B cell (primary cell): ENCODE measurements at regions not wholly inside any gene's neighbourhood (a gene's known extent, or its start where the extent isn't known, plus 50 kb on each side); places are given as distances from the start of the nearest gene placed in this dataset.

ENCODE experiments used
- ATAC-seq: fragments of 200-7000 bp; cut with Tn5 transposase; one replicate; pipeline ENCODE4 v1.10.0; 2021; ENCODE audit warnings: low read depth, mild to moderate bottlenecking, moderate number of reproducible peaks, moderate library complexity
- CTCF ChIA-PET: fragments of 350-600 bp; sonication (Branson Sonifier 250); formaldehyde crosslinking; loops from one replicate; lab custom pipeline; 2021; ENCODE audit warnings: antibody characterized with exemption, inconsistent platforms; lab: Charles Lee
- POLR2A ChIA-PET: fragments of 350-600 bp; sonication (Branson Sonifier 250); formaldehyde crosslinking; loops from one replicate; lab custom pipeline; 2021; ENCODE audit warnings: antibody characterized with exemption; lab: Charles Lee
- DNase-seq: peaks from one replicate; pipeline ENCODE4 v3.0.0; 2013
- H2AFZ ChIP-seq: 2 replicates; pipeline ENCODE4 v1.6.1; 2012; ENCODE audit warnings: mild to moderate bottlenecking, low read depth, low read length; ENCODE audit not compliant: insufficient read depth, poor library complexity, severe bottlenecking
- H3K27ac ChIP-seq, 2 donors: 1 replicate in 1 of 2; 2 replicates in 1 of 2; pipeline ENCODE4 v1.5.1; 2012 to 2013; ENCODE audit warnings: low read length in 2 of 2, mild to moderate bottlenecking in 2 of 2, moderate library complexity in 1 of 2
- H3K27me3 ChIP-seq, 4 experiments: fragments of 200-600 bp in 1 of 4; sonication (generic) in 1 of 4; replicated peaks in 1 of 4; 1 replicate in 2 of 4; 2 replicates in 2 of 4; pipeline versions ENCODE4 v1.6.1 to v1.7.0; 2013 to 2016; ENCODE audit warnings: low read length in 3 of 4, mild to moderate bottlenecking in 2 of 4, mixed read lengths in 1 of 4, moderate library complexity in 1 of 4; ENCODE audit not compliant: insufficient read depth in 4 of 4, control insufficient read depth in 3 of 4; ENCODE audit errors: control extremely low read depth in 1 of 4
- H3K36me3 ChIP-seq, 2 experiments: replicated peaks in 1 of 2; 1 replicate in 1 of 2; 2 replicates in 1 of 2; pipeline versions ENCODE4 v1.6.1 to v1.7.1; 2013; ENCODE audit warnings: low read length in 1 of 2; ENCODE audit not compliant: insufficient read depth in 2 of 2, control insufficient read depth in 1 of 2; ENCODE audit errors: control extremely low read depth in 1 of 2, extremely low read depth in 1 of 2
- H3K4me1 ChIP-seq, 2 donors: fragments of 200-600 bp in 1 of 2; sonication (generic) in 1 of 2; 1 replicate in 1 of 2; 2 replicates in 1 of 2; pipeline versions ENCODE4 v1.5.1 to v1.6.1; 2013 to 2017; ENCODE audit warnings: low read length in 2 of 2; ENCODE audit not compliant: control insufficient read depth in 2 of 2, insufficient read depth in 2 of 2
- H3K4me2 ChIP-seq: replicated peaks from 2 replicates; pipeline ENCODE3; 2012; ENCODE audit warnings: mild to moderate bottlenecking, low read depth, low read length; ENCODE audit not compliant: poor library complexity, severe bottlenecking
- H3K4me3 ChIP-seq, 5 experiments: fragments of 200-600 bp in 1 of 5; sonication (generic) in 1 of 5; 1 replicate in 3 of 5; 2 replicates in 2 of 5; pipeline versions ENCODE4 v1.5.1 to v1.7.0; 2011 to 2016; ENCODE audit warnings: low read length in 4 of 5, mild to moderate bottlenecking in 4 of 5, low read depth in 2 of 5, control low read depth in 1 of 5, moderate library complexity in 1 of 5; ENCODE audit not compliant: insufficient read depth in 1 of 5; ENCODE audit errors: control extremely low read depth in 1 of 5, extremely low read depth in 1 of 5
- H3K79me2 ChIP-seq: fragments of 200-600 bp; sonication (generic); one replicate; pipeline ENCODE4 v1.6.0; 2016; ENCODE audit warnings: low read length; ENCODE audit not compliant: control insufficient read depth, insufficient read depth
- H3K9ac ChIP-seq: fragments of 200-600 bp; sonication (generic); 2 replicates; pipeline ENCODE4 v1.6.1; 2017; ENCODE audit warnings: mild to moderate bottlenecking, low read length, moderate library complexity
- H3K9me3 ChIP-seq, 3 donors: one replicate each; pipeline versions ENCODE4 v1.6.1 to v1.7.1; 2013; ENCODE audit warnings: low read length in 2 of 3; ENCODE audit not compliant: control insufficient read depth in 2 of 3, insufficient read depth in 1 of 3; ENCODE audit errors: control extremely low read depth in 1 of 3
- H4K20me1 ChIP-seq: 2 replicates; pipeline ENCODE4 v1.6.0; 2012; ENCODE audit warnings: mild to moderate bottlenecking, low read length; ENCODE audit not compliant: insufficient read depth, control insufficient read depth, poor library complexity, severe bottlenecking
- H3K27ac Mint-ChIP-seq: one replicate; pipeline ENCODE4 v1.8.0; 2021; ENCODE audit warnings: mixed read lengths
- H3K27me3 Mint-ChIP-seq: one replicate; pipeline ENCODE4 v1.8.0; 2021; ENCODE audit warnings: mixed read lengths
- H3K4me1 Mint-ChIP-seq: one replicate; pipeline ENCODE4 v1.8.0; 2021; ENCODE audit warnings: mixed read lengths
- H3K4me3 Mint-ChIP-seq: one replicate; pipeline ENCODE4 v1.8.0; 2021; ENCODE audit warnings: mixed read lengths
- H3K9me3 Mint-ChIP-seq: one replicate; pipeline ENCODE4 v1.8.0; 2022; ENCODE audit warnings: mixed read lengths; ENCODE audit not compliant: insufficient read depth
- CTCF ChIP-seq: fragments of 200-600 bp; IDR thresholded peaks from one replicate; pipeline ENCODE4 v1.8.0; 2022; ENCODE audit warnings: antibody characterized with exemption, mild to moderate bottlenecking
- EZH2 ChIP-seq: IDR thresholded peaks from 2 replicates; pipeline ENCODE4 v1.6.1; 2012; ENCODE audit warnings: borderline replicate concordance, low read depth, mild to moderate bottlenecking, moderate library complexity, low read length; ENCODE audit not compliant: insufficient read depth, poor library complexity, severe bottlenecking
- WGBS: methylation state at CpG from one replicate; pipeline ENCODE4 v1.1.5; 2013; ENCODE audit warnings: missing lambda C conversion rate; ENCODE audit not compliant: insufficient coverage; 5-methylcytosine and 5-hydroxymethylcytosine counted together
- intact Hi-C: fragments of 100-400 bp; cut with micrococcal nuclease; formaldehyde crosslinking; loops from one replicate; pipeline ENCODE4 v1.10.0; 2022

GRCh38 chr3:4897765-4898453 lies 81.3 kb upstream of the BHLHE40 start:
- Mint-ChIP-seq H3K4me3 (no peak overlapping the region), H3K27me3 (no peaks in the 10 kb centered on the region), H3K27ac (no peak overlapping the region), H3K4me1 (no peaks in the 10 kb centered on the region), H3K9me3 (no peaks in the 10 kb centered on the region)
- no peak overlapping the region for H3K4me2 ChIP-seq
- H3K79me2 ChIP-seq: no peaks in the 10 kb centered on the region
- whole genome bisulfite sequencing: 100% methylated on average over 4 of the region's 6 CpGs
- no peak overlapping the region for H3K27ac ChIP-seq
- no peak overlapping the region for H3K9ac ChIP-seq
- H2AFZ ChIP-seq: no peak overlapping the region
- DNase-seq (no peak), ATAC-seq (no peak)
- H4K20me1 ChIP-seq: no peaks in the 10 kb centered on the region
- intact Hi-C loops: no loop called here
- no peaks in the 10 kb centered on the region for H3K9me3 ChIP-seq
- H3K4me1 ChIP-seq: no peaks in the 10 kb centered on the region
- ChIA-PET CTCF (no interaction called here), POLR2A (interaction anchor here (0.7 kb wide), 1 partner anchor 12 kb away, joined by 3 read pairs; no protein-coding TSS in a partner anchor)
- no peaks in the 10 kb centered on the region for H3K36me3 ChIP-seq
- no peak overlapping the region for H3K4me3 ChIP-seq
- H3K27me3 ChIP-seq: no peaks in the 10 kb centered on the region
- no peak for TF ChIP-seq EZH2
- no peak for TF ChIP-seq CTCF

GRCh38 chr3:4898454-4899313 lies 80.6 kb upstream of the BHLHE40 start:
- ChIA-PET POLR2A (no interaction called here), CTCF (no interaction called here)
- Mint-ChIP-seq H3K4me3 (no peak overlapping the region), H3K27ac (no peak overlapping the region), H3K4me1 (no peaks in the 10 kb centered on the region), H3K9me3 (no peaks in the 10 kb centered on the region), H3K27me3 (no peaks in the 10 kb centered on the region)
- H3K36me3 ChIP-seq: no peaks in the 10 kb centered on the region
- TF ChIP-seq CTCF: no peak
- TF ChIP-seq EZH2: no peak
- H3K27ac ChIP-seq: no peak overlapping the region
- no peaks in the 10 kb centered on the region for H3K27me3 ChIP-seq
- no peak overlapping the region for H3K9ac ChIP-seq
- H3K79me2 ChIP-seq: no peaks in the 10 kb centered on the region
- no peak overlapping the region for H3K4me3 ChIP-seq
- H3K4me1 ChIP-seq: no peaks in the 10 kb centered on the region
- DNase-seq (no peak), ATAC-seq (no peak)
- intact Hi-C loops: no loop called here
- 88% methylated on average over 5 of the region's 6 CpGs for WGBS
- H3K9me3 ChIP-seq: no peaks in the 10 kb centered on the region
- no peak overlapping the region for H3K4me2 ChIP-seq
- no peak overlapping the region for H2AFZ ChIP-seq
- no peaks in the 10 kb centered on the region for H4K20me1 ChIP-seq
